ENCODE measurements at regions not wholly inside any gene's neighbourhood (a gene's known extent, or its start where the extent isn't known, plus 50 kb on each side); places are given as distances from the start of the nearest gene placed in this dataset.
"Not testable (repeated sequence)": the region's sequence is repeated elsewhere in the genome, so short reads cannot be mapped to it uniquely, and the experiment has no call there.

DNA sequence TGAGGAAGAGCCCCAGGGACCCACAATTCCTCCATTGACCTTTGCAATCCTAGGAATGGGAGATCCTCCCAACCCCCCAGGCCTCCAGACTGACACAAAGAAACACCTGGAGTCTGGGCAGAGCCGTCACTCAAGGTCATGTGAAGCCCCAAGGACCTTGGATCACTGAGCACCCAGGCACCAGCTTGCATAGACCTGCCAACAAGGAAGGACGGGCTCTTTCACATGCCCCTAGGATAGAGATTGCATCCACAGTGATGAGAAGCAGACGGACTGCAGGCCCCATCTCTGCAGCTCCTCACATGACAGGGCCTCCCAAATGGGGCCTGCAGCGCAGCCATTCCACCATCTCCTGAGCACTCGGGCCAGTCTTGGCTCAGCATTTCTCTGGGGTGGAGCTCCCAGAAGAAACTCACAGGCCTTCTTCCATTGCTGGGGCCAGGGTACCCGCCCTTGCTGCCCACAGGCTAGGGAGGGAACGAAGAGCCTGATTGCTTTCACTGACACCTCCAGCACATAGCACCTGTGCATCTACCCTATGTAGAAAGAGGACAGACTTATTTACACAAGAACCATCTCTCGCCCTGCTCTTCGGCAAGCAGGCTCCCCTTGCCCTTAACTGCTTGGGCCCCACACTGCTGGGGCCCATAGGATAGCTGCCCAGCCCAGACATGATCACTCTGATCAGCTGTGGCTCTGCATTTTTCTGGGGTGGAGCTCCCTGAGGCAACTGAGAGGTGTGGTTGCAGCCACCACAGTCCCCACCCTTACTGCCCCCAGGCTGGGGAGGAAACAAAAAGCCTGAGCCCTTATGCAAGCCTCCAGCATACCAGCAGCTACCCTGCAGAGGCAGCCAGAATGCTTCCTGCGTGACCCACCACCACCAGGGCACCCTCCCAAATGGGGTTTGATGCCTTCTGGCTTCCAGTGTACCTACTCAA is 185.7 kb upstream of the ZCCHC13 start:
- Histone ChIP-seq H3K27me3 (ENCODE audit: insufficient read depth, low read length) (no peaks in the 10 kb centered on the region), H3K4me1 (ENCODE audit: insufficient read depth, low read length) (no peaks in the 10 kb centered on the region), H3K4me3 (ENCODE audit: low read length in 2 of 2) (no peak overlapping the region), H3K27ac (ENCODE audit: low read depth, low read length) (no peak overlapping the region), H3K36me3 (ENCODE audit: insufficient read depth, low read length) (no peaks in the 10 kb centered on the region), H3K9me3 (ENCODE audit: control insufficient read depth in 1 of 2, low read length in 2 of 2) (no peaks in the 10 kb centered on the region)
- H3K36me3 Mint-ChIP-seq: peaks cover 0 to 2% of the 10 kb centered on the region in 2 donors
- H3K9me3 Mint-ChIP-seq: peaks cover 0 to 2% (median 0%) of the 10 kb centered on the region in 8 donors
- ChIA-PET POLR2A (ENCODE audit: partially characterized antibody) (no interaction called here), CTCF (ENCODE audit: partially characterized antibody) (interaction anchor here (1.1 kb wide), 1 partner anchor 17 kb away, joined by 3 read pairs; no protein-coding TSS in a partner anchor)
- no peaks in the 10 kb centered on the region for H3K27me3 Mint-ChIP-seq
- intact Hi-C loops (cut with micrococcal nuclease): no loop called here
- H3K27ac Mint-ChIP-seq: no peak overlapping the region
- no peaks in the 10 kb centered on the region for H3K4me1 Mint-ChIP-seq
- H3K4me3 Mint-ChIP-seq: no peak overlapping the region
- no peak for DNase-seq

DNA sequence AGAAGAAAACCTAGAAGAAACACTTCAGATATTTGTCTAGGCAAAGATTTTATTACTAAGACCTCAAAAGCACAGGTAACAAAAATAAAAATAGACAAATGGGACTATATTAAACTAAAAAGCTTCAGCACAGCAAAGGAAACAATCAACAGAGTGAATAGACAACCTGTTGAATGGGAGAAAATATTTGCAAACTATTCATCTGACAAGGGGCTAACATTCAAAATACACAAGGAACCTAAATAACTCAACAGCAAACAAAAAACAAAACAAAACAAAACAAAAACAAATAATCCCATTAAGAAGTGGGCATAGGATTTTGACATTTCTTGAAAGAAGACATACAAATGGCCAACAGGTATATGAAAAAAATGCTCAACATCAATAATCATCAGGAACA is 192.7 kb upstream of the ZCCHC13 start:
- ChIA-PET POLR2A (ENCODE audit: partially characterized antibody) (no interaction called here), CTCF (ENCODE audit: partially characterized antibody) (no interaction called here)
- intact Hi-C loops (cut with micrococcal nuclease): no loop called here

DNA sequence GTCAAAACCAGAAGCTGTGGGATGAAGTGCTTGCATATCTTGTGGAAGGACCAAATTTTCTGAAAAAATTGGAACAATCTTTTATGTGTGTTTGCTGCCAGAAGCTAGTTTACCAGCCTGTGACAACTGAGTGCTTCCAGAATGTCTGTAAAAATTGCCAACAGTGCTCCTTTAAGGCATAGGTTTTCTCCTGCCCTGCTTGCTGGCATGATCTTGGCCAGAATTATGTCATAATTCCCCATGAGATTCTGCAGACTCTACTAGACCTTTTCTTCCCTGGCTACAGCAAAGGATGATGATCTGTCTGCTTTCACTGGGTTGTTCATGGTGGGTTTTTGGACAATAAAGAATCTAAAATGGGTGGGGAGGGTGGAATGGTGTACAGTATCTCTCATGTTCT is 196.3 kb upstream of the ZCCHC13 start:
- no peaks in the 10 kb centered on the region for H3K36me3 ChIP-seq (ENCODE audit: insufficient read depth, low read length)
- ChIA-PET POLR2A (ENCODE audit: partially characterized antibody) (no interaction called here), CTCF (ENCODE audit: partially characterized antibody) (no interaction called here)
- Mint-ChIP-seq H3K9me3 (peaks cover 0 to 4% (median under 1%) of the 10 kb centered on the region in 8 donors), H3K27me3 (no peaks in the 10 kb centered on the region), H3K36me3 (peaks cover 18% of the 10 kb centered on the region in 2 donors), H3K27ac (no peak overlapping the region), H3K4me1 (no peaks in the 10 kb centered on the region), H3K4me3 (no peak overlapping the region)
- H3K27ac ChIP-seq (ENCODE audit: low read depth, low read length): no peak overlapping the region
- no peaks in the 10 kb centered on the region for H3K27me3 ChIP-seq (ENCODE audit: insufficient read depth, low read length)
- no peaks in the 10 kb centered on the region for H3K4me1 ChIP-seq (ENCODE audit: insufficient read depth, low read length)
- no peak for DNase-seq
- H3K4me3 ChIP-seq (ENCODE audit: low read length in 2 of 2): no peak overlapping the region
- H3K9me3 ChIP-seq (ENCODE audit: control insufficient read depth in 1 of 2, low read length in 2 of 2): no peaks in the 10 kb centered on the region
- intact Hi-C loops (cut with micrococcal nuclease): no loop called here

More for the DNA sequence above, 192.7 kb upstream of the ZCCHC13 start:
- H3K27ac Mint-ChIP-seq: no peak overlapping the region
- Histone ChIP-seq H3K9me3 (ENCODE audit: control insufficient read depth in 1 of 2, low read length in 2 of 2) (no peaks in the 10 kb centered on the region), H3K36me3 (ENCODE audit: insufficient read depth, low read length) (no peaks in the 10 kb centered on the region), H3K4me3 (ENCODE audit: low read length in 2 of 2) (no peak overlapping the region), H3K27ac (ENCODE audit: low read depth, low read length) (no peak overlapping the region), H3K27me3 (ENCODE audit: insufficient read depth, low read length) (no peaks in the 10 kb centered on the region), H3K4me1 (ENCODE audit: insufficient read depth, low read length) (no peaks in the 10 kb centered on the region)
- no peaks in the 10 kb centered on the region for H3K27me3 Mint-ChIP-seq
- H3K36me3 Mint-ChIP-seq: peaks cover 13% of the 10 kb centered on the region in 2 donors
- H3K4me3 Mint-ChIP-seq: no peak overlapping the region
- peaks cover 0 to 6% (median 0%) of the 10 kb centered on the region in 8 donors for H3K9me3 Mint-ChIP-seq
- DNase-seq: no peak
- no peaks in the 10 kb centered on the region for H3K4me1 Mint-ChIP-seq

DNA sequence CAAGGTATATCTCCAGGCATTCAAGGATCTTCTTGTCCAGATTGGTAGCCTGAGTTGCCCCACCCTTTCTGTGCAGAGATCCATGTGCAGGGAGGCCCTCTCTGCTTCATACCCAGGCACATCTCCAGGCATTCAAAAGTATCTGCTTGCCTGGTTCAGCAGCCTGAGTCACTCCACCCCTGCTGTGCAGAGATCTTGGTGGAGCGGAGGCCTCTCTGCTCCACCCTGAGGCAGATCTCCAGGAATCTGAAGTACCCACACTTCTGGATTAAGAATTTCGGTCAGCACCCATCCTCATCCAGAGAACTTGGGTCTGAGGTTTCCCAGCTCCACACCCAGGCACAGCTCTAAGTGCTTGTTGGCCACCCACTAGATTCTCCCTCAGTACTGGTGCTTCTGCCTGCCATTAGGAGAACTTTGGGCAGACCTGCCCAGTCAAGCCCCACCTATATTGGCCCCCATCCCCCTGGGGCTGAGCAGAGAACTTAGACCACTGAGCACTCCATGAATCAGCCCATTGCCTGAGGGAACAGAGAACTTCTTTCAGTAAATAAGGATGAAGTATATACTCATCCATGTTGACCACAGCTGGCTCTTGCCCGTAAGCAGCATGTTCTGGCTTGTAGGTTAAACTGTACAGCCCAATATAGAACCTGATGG is 199.5 kb upstream of the ZCCHC13 start:
- no peaks in the 10 kb centered on the region for H3K4me1 Mint-ChIP-seq
- no peak for DNase-seq
- no peaks in the 10 kb centered on the region for H3K4me1 ChIP-seq (ENCODE audit: insufficient read depth, low read length)
- no peaks in the 10 kb centered on the region for H3K36me3 ChIP-seq (ENCODE audit: insufficient read depth, low read length)
- H3K4me3 Mint-ChIP-seq: no peak overlapping the region
- H3K9me3 Mint-ChIP-seq: peaks cover 0 to 6% (median 4%) of the 10 kb centered on the region in 8 donors
- ChIA-PET POLR2A (ENCODE audit: partially characterized antibody) (no interaction called here), CTCF (ENCODE audit: partially characterized antibody) (no interaction called here)
- H3K27me3 Mint-ChIP-seq: no peaks in the 10 kb centered on the region
- no peak overlapping the region for H3K4me3 ChIP-seq (ENCODE audit: low read length in 2 of 2)
- no peak overlapping the region for H3K27ac ChIP-seq (ENCODE audit: low read depth, low read length)
- intact Hi-C loops (cut with micrococcal nuclease): no loop called here
- H3K27ac Mint-ChIP-seq: no peak overlapping the region
- peaks cover 13 to 18% of the 10 kb centered on the region in 2 donors for H3K36me3 Mint-ChIP-seq
- no peaks in the 10 kb centered on the region for H3K27me3 ChIP-seq (ENCODE audit: insufficient read depth, low read length)
- no peaks in the 10 kb centered on the region for H3K9me3 ChIP-seq (ENCODE audit: control insufficient read depth in 1 of 2, low read length in 2 of 2)

DNA sequence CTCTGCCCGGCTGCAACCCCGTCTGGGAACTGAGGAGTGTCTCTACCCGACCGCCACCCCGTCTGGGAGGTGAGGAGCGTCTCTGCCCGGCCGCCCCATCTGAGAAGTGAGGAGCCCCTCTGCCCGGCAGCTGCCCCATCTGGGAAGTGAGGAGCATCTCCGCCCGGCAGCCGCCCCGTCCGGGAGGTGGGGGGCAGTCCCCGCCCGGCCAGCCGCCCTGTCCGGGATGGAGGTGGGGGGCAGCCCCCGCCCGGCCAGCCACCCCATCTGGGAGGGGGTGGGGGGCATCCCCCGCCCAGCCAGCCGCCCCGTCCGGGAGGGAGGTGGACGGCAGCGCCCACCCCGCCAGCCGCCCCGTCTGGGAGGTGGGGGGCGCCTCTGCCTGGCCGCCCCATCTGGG is 205.6 kb upstream of the ZCCHC13 start:
- POLR2A ChIA-PET (ENCODE audit: partially characterized antibody); H3K27ac ChIP-seq (ENCODE audit: low read depth, low read length); H3K4me1 ChIP-seq (ENCODE audit: insufficient read depth, low read length); H3K4me3 ChIP-seq (ENCODE audit: low read length in 2 of 2); H3K27me3 ChIP-seq (ENCODE audit: insufficient read depth, low read length); H3K4me1 Mint-ChIP-seq; H3K36me3 ChIP-seq (ENCODE audit: insufficient read depth, low read length); H3K36me3 Mint-ChIP-seq; CTCF ChIA-PET (ENCODE audit: partially characterized antibody); H3K27ac Mint-ChIP-seq; H3K27me3 Mint-ChIP-seq; DNase-seq; H3K9me3 ChIP-seq (ENCODE audit: control insufficient read depth in 1 of 2, low read length in 2 of 2); H3K4me3 Mint-ChIP-seq; intact Hi-C loops (cut with micrococcal nuclease): not testable (repeated sequence)
- peaks cover 0 to 12% (median 4%) of the 10 kb centered on the region in 8 donors for H3K9me3 Mint-ChIP-seq

DNA sequence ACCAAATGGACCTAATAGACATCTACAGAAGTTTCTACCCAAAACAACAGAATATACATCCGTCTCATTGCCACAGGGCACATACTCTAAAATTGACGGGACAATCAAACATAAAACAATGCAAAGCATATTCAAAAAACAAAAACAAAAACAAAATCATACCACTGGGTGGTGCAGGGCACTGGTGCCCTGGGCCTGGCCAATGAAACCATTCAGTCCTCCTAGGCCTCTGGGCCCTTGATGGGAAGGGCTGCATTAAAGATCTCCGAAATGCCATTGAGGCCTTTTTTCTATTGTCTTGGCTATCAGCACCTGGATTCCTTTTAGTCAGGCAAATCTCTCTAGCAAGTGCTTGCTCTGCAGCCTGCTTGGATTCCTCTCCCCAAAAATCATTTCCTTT is 213.9 kb upstream of the ZCCHC13 start:
- H3K27ac ChIP-seq (ENCODE audit: low read depth, low read length): no peak overlapping the region
- POLR2A ChIA-PET (ENCODE audit: partially characterized antibody): no interaction called here
- DNase-seq: no peak
- H3K9me3 ChIP-seq (ENCODE audit: control insufficient read depth in 1 of 2, low read length in 2 of 2): no peaks in the 10 kb centered on the region
- peaks cover 0 to 20% (median 12%) of the 10 kb centered on the region in 8 donors for H3K9me3 Mint-ChIP-seq
- intact Hi-C loops (cut with micrococcal nuclease): no loop called here
- no peaks in the 10 kb centered on the region for H3K36me3 ChIP-seq (ENCODE audit: insufficient read depth, low read length)
- H3K4me3 ChIP-seq (ENCODE audit: low read length in 2 of 2): no peak overlapping the region
- H3K27me3 Mint-ChIP-seq: no peaks in the 10 kb centered on the region
- no peaks in the 10 kb centered on the region for H3K27me3 ChIP-seq (ENCODE audit: insufficient read depth, low read length)
- CTCF ChIA-PET (ENCODE audit: partially characterized antibody): no interaction called here
- no peak overlapping the region for H3K4me3 Mint-ChIP-seq
- no peaks in the 10 kb centered on the region for H3K4me1 Mint-ChIP-seq
- no peaks in the 10 kb centered on the region for H3K4me1 ChIP-seq (ENCODE audit: insufficient read depth, low read length)
- H3K27ac Mint-ChIP-seq: no peak overlapping the region
- H3K36me3 Mint-ChIP-seq: peaks cover 11 to 18% of the 10 kb centered on the region in 2 donors

DNA sequence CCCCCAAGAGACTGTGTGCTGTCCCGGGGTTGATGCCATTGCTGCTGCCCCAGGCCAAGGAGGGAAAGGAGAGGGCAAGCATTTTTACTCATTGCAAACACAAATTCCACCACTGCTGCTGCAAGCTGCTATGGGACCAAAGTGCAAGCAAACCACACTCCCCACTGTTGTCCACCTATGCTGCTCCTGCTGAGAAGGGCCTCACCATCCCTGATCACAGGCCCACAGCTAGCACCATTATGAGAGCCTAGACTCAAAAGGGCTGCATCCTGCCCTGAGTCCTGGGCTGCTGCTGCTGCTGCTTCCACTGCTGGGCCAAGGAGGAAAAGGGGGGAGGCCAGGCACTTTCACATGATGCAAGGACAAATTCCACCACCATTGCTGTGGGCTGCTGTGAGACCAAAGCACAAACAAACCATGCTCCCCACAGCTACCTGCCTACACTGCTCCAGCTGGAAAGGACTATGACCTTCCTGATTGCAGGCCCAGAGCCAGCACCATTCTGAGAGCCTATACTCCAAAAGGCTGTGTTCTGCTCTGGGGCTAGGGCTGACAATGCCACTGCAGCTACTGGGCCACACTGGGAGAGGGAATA is 218.2 kb upstream of the ZCCHC13 start:
- POLR2A ChIA-PET (ENCODE audit: partially characterized antibody): no interaction called here

More for the DNA sequence above, 218.2 kb upstream of the ZCCHC13 start:
- Histone ChIP-seq H3K27me3 (ENCODE audit: insufficient read depth, low read length) (no peaks in the 10 kb centered on the region), H3K27ac (ENCODE audit: low read depth, low read length) (no peak overlapping the region), H3K36me3 (ENCODE audit: insufficient read depth, low read length) (no peaks in the 10 kb centered on the region), H3K4me1 (ENCODE audit: insufficient read depth, low read length) (no peaks in the 10 kb centered on the region), H3K9me3 (ENCODE audit: control insufficient read depth in 1 of 2, low read length in 2 of 2) (no peaks in the 10 kb centered on the region), H3K4me3 (ENCODE audit: low read length in 2 of 2) (no peak overlapping the region)
- Mint-ChIP-seq H3K36me3 (peaks cover 14 to 27% of the 10 kb centered on the region in 2 donors), H3K27ac (no peak overlapping the region), H3K27me3 (no peaks in the 10 kb centered on the region), H3K9me3 (peaks cover 0 to 21% (median 13%) of the 10 kb centered on the region in 8 donors), H3K4me1 (no peaks in the 10 kb centered on the region), H3K4me3 (no peak overlapping the region)
- no peak for DNase-seq
- intact Hi-C loops (cut with micrococcal nuclease): no loop called here
- CTCF ChIA-PET (ENCODE audit: partially characterized antibody): no interaction called here
